Small intestine (tissue), 7 donors: ENCODE measurements at regions not wholly inside any gene's neighbourhood (a gene's known extent, or its start where the extent isn't known, plus 50 kb on each side); places are given as distances from the start of the nearest gene placed in this dataset.

Experiments
- DNase-seq, 2 donors: peaks; one replicate each; pipeline versions ENCODE4 v3.0.0 to v3.0.0-alpha.2; 2013
- FAIRE-seq: peaks from 2 replicates; lab custom pipeline; 2012; peaks lifted over from hg19 to GRCh38; lab: Jason Lieb, UNC
- H3K27ac ChIP-seq, 3 donors: one replicate each; pipeline ENCODE4 v1.5.1; 2013; ENCODE audit warnings: low read length in 2 of 3, mild to moderate bottlenecking in 2 of 3, control low read depth in 1 of 3, inconsistent platforms in 1 of 3, low read depth in 1 of 3, moderate library complexity in 1 of 3
- H3K27me3 ChIP-seq, 3 donors: one replicate each; pipeline ENCODE4 v1.6.1; 2013; ENCODE audit warnings: low read length in 3 of 3, inconsistent platforms in 1 of 3; ENCODE audit not compliant: control insufficient read depth in 3 of 3, insufficient read depth in 3 of 3
- H3K36me3 ChIP-seq, 3 donors: one replicate each; pipeline ENCODE4 v1.6.1; 2013; ENCODE audit warnings: low read length in 3 of 3, inconsistent platforms in 1 of 3, low read depth in 1 of 3, mild to moderate bottlenecking in 1 of 3, moderate library complexity in 1 of 3; ENCODE audit not compliant: control insufficient read depth in 3 of 3, insufficient read depth in 2 of 3
- H3K4me1 ChIP-seq, 3 donors: one replicate each; pipeline ENCODE4 v1.6.1; 2013; ENCODE audit warnings: low read length in 2 of 3, inconsistent platforms in 1 of 3, low read depth in 1 of 3, mild to moderate bottlenecking in 1 of 3, moderate library complexity in 1 of 3; ENCODE audit not compliant: control insufficient read depth in 3 of 3, insufficient read depth in 2 of 3
- H3K4me3 ChIP-seq, 3 donors: one replicate each; pipeline ENCODE4 v1.5.1; 2013; ENCODE audit warnings: low read length in 3 of 3, control low read depth in 1 of 3, inconsistent platforms in 1 of 3, low read depth in 1 of 3, mild to moderate bottlenecking in 1 of 3, moderate library complexity in 1 of 3
- H3K9me3 ChIP-seq, 2 donors: one replicate each; pipeline ENCODE4 v1.6.1; 2013; ENCODE audit warnings: low read depth in 1 of 2, low read length in 1 of 2; ENCODE audit not compliant: control insufficient read depth in 2 of 2, insufficient read depth in 1 of 2
- WGBS, 3 donors: extraction: QIAGEN DNeasy Blood & Tissue Kit; methylation state at CpG; one replicate each; pipeline ENCODE4 v1.1.7; 2013; 5-methylcytosine and 5-hydroxymethylcytosine counted together
- donor health status: healthy with polysubstance abuse.
- donor health status: control.
- donor health status: control.
- donor health status: Bipolar disorder and iron deficiency.
- donor health status: healthy.

- Histone ChIP-seq H3K4me1 (no peaks in the 10 kb centered on the region), H3K27me3 (no peaks in the 10 kb centered on the region), H3K36me3 (no peaks in the 10 kb centered on the region), H3K9me3 (no peaks in the 10 kb centered on the region), H3K27ac (no peak overlapping the region), H3K4me3 (no peak overlapping the region)
- 16 to 31% (median 16%) methylated on average over 1 of the region's 1 CpG for WGBS, 3 donors
- no peak for DNase-seq
- no peak for FAIRE-seq
Measured at GRCh38 chr13:84567848-84568247, 685.6 kb upstream of the SLITRK1 start.

DNA sequence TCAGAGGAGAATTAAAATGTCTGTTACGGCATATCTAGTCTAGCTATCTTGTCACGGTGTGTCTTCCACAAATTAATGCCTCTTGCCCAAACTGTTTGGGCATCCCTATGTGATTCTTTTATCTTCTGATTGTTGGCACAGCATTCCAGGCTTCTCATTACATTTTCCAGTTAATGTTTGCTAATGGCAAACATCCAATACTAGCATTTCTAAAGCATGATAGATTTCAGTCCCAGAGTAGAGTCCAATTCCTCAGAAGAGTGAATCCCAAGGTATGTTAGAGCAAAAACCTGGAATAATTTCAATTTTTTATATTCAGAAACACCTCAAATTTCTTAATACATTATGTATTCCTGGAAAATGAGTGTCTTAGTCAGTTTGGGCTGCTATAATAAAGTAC lies 684.5 kb upstream of the SLITRK1 start:
- no peaks in the 10 kb centered on the region for H3K9me3 ChIP-seq
- H3K36me3 ChIP-seq: no peaks in the 10 kb centered on the region
- no peak overlapping the region for H3K27ac ChIP-seq
- DNase-seq (no peak), FAIRE-seq (no peak)
- H3K27me3 ChIP-seq: no peaks in the 10 kb centered on the region
- 85 to 89% (median 87%) methylated on average over 2 of the region's 2 CpGs for WGBS, 3 donors
- no peak overlapping the region for H3K4me3 ChIP-seq
- H3K4me1 ChIP-seq: no peaks in the 10 kb centered on the region

GRCh38 chr13:84563611-84564010 lies 681.3 kb upstream of the SLITRK1 start:
- peaks cover 0 to 2% of the 10 kb centered on the region in 2 donors for H3K9me3 ChIP-seq
- no peaks in the 10 kb centered on the region for H3K4me1 ChIP-seq

DNA sequence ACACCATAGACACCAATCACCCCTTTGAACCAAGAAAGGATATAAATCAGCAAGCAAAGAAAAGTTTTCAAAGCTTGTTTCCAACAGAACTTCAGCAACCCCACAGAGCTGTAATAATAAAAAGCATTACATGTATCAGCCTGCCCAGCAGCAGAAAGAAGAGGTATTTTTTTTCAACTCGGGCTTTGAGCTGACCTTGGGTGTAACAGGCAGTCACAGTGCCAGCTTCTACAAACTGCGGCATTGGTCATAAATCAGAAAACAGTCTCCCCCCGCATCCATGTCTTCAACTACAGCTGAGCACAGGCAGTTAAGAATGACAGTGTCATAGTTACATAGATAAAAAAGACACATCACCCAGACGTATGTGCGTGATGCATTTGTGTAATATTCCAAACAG lies 671.0 kb upstream of the SLITRK1 start:
- DNase-seq: no peak
- no peaks in the 10 kb centered on the region for H3K27me3 ChIP-seq
- no peak overlapping the region for H3K27ac ChIP-seq
- WGBS, 3 donors: 34 to 54% (median 44%) methylated on average over 5 of the region's 5 CpGs
- no peaks in the 10 kb centered on the region for H3K4me1 ChIP-seq
- FAIRE-seq: no peak
- no peaks in the 10 kb centered on the region for H3K9me3 ChIP-seq
- no peak overlapping the region for H3K4me3 ChIP-seq
- H3K36me3 ChIP-seq: no peaks in the 10 kb centered on the region

More at GRCh38 chr13:84563611-84564010, 681.3 kb upstream of the SLITRK1 start:
- Histone ChIP-seq H3K27me3 (no peaks in the 10 kb centered on the region), H3K27ac (no peak overlapping the region), H3K36me3 (no peaks in the 10 kb centered on the region), H3K4me3 (no peak overlapping the region)
- WGBS, 3 donors: 63 to 84% (median 66%) methylated on average over 3 of the region's 3 CpGs
- DNase-seq (no peak), FAIRE-seq (no peak)

- Histone ChIP-seq H3K27ac (no peak overlapping the region), H3K27me3 (no peaks in the 10 kb centered on the region), H3K36me3 (no peaks in the 10 kb centered on the region), H3K9me3 (no peaks in the 10 kb centered on the region), H3K4me1 (no peaks in the 10 kb centered on the region), H3K4me3 (no peak overlapping the region)
- FAIRE-seq (no peak), DNase-seq (no peak)
- 79 to 86% (median 83%) methylated on average over 3 of the region's 3 CpGs for WGBS, 3 donors
Measured at GRCh38 chr13:84543962-84544361, 661.7 kb upstream of the SLITRK1 start.

DNA sequence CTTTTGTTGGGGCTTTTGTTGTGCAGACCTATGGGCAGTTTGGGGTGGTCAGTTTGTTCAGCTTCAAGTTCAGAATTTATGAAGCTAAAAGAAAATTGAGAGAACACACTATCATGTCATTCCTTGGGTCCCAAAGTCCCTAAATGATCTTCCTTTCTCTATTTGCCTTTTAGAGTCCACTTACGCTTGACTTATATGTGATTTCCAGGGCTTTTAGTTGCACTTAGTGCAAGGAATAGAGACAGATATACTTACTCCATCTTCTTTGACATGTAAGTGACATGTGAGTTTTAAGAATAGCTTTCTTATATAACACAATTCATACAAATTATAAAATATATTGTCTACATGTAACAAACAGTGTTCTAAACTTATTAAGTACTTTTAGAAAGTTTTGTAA lies 660.1 kb upstream of the SLITRK1 start:
- DNase-seq: no peak
- FAIRE-seq: no peak
- H3K27me3 ChIP-seq: no peaks in the 10 kb centered on the region
- H3K9me3 ChIP-seq: no peaks in the 10 kb centered on the region
- no peak overlapping the region for H3K4me3 ChIP-seq
- no peaks in the 10 kb centered on the region for H3K4me1 ChIP-seq
- 38 to 85% (median 50%) methylated on average over 1 of the region's 1 CpG for WGBS, 3 donors
- H3K36me3 ChIP-seq: no peaks in the 10 kb centered on the region
- H3K27ac ChIP-seq: no peak overlapping the region

DNA sequence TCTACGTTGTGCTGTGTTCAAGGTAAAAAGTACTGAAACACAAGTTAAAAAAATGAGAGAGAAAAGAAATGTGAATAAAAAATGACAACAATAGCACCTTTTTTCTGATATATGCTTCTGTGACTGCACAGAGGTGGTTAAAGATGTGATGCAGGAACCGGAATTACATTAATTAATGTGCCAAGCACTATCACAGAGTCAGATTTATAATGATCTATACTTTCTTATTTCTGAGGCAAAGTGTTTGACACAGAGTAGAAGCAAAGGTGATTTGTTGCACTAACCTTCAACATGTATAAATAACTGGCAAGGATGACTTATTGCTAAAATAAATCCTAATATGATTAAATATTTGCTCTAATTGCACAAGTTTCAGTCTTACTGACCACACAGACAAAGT lies 654.6 kb upstream of the SLITRK1 start:
- FAIRE-seq (no peak), DNase-seq (no peak)
- 63 to 76% (median 71%) methylated on average over 2 of the region's 2 CpGs for WGBS, 3 donors
- Histone ChIP-seq H3K4me3 (no peak overlapping the region), H3K9me3 (no peaks in the 10 kb centered on the region), H3K27me3 (no peaks in the 10 kb centered on the region), H3K4me1 (no peaks in the 10 kb centered on the region), H3K27ac (no peak overlapping the region), H3K36me3 (no peaks in the 10 kb centered on the region)

GRCh38 chr13:84528408-84529070 lies 646.3 kb upstream of the SLITRK1 start:
- Histone ChIP-seq H3K4me1 (no peaks in the 10 kb centered on the region), H3K4me3 (no peak overlapping the region), H3K36me3 (no peaks in the 10 kb centered on the region), H3K27ac (no peak overlapping the region), H3K27me3 (no peaks in the 10 kb centered on the region), H3K9me3 (peaks cover 0 to 4% of the 10 kb centered on the region in 2 donors)
- FAIRE-seq (no peak), DNase-seq (no peak)
- 81 to 85% (median 83%) methylated on average over 3 of the region's 3 CpGs for WGBS, 3 donors

- Histone ChIP-seq H3K36me3 (no peaks in the 10 kb centered on the region), H3K4me3 (no peak overlapping the region), H3K9me3 (peaks cover 0 to 4% of the 10 kb centered on the region in 2 donors), H3K27ac (no peak overlapping the region), H3K4me1 (no peaks in the 10 kb centered on the region), H3K27me3 (no peaks in the 10 kb centered on the region)
- FAIRE-seq (no peak), DNase-seq (no peak)
Measured at GRCh38 chr13:84525865-84526264, 643.6 kb upstream of the SLITRK1 start.
